IPS-NIHi11 (cell line): ENCODE measurements at regions not wholly inside any gene's neighbourhood (a gene's known extent, or its start where the extent isn't known, plus 50 kb on each side); places are given as distances from the start of the nearest gene placed in this dataset.
A peak's percentile ranks its signal among the peaks of the same experiment; 100 is the strongest.
"Not testable (repeated sequence)": the region's sequence is repeated elsewhere in the genome, so short reads cannot be mapped to it uniquely, and the experiment has no call there.

Experiments
- DNase-seq: peaks from one replicate; pipeline ENCODE4 v3.0.0; 2012; ENCODE audit warnings: mixed read lengths, low spot score

DNA sequence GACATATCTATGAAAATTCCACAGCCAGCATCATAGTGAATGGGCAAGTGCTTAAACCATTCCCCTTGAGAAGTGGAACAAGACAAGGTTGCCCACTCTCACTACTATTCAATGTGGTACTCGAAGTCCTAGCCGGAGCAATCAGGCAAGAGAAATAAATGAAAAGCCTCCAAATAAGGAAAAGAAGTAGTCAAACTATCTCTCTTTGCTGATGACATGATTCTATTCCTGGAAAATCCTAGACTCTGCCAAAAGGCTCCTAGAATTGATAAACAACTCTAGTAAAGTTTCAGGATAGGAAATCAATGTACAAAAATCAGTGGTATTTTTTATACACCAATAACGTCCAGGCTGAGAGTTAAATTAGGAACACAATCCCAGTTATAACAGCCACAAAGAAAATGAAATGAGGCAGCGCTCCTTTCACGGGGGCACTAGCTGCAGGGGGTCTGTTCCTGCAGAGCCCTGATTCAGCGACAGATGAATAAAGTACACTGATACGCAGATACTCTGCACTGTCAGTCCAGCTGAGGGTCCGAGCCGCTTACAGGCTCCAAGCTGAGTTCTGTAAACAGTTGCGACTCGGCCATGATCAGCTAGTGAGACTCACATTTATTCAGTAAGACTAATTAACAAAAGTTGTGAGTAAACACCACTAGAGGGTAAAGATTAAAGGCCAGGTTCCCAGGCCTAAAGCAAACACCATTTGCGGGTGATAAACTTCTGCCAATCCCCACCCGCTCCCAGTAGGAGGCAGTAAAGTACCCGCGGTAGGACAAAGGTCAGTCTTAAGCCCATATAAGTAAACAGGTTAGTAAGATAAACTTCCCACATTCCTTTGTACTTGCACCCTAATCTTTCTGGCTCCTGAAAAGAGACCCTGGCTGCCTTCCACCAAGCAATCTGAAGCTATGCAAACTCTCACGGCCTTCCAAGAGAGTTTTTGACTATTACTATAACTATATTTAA lies 290.6 kb upstream of the GRID2 start:
- DNase-seq: no peak

DNA sequence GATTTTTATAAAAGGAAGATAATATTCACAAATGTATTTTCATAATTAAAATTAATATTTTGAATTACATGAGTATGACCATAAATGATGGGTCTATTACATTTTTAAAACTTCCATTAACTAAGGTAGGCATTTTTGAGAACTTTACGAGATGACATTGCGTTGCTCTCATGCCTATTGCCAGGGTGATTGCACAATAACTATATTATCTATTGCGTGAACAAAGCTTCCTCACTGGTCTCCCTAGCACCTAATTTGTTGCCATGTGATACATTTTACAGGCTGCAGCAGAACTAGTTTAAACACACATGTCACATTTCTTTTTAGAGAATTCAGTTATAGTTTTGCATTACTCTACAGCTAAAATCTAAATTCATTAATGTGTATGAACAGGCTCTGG lies 289.7 kb upstream of the GRID2 start:
- DNase-seq: no peak

DNA sequence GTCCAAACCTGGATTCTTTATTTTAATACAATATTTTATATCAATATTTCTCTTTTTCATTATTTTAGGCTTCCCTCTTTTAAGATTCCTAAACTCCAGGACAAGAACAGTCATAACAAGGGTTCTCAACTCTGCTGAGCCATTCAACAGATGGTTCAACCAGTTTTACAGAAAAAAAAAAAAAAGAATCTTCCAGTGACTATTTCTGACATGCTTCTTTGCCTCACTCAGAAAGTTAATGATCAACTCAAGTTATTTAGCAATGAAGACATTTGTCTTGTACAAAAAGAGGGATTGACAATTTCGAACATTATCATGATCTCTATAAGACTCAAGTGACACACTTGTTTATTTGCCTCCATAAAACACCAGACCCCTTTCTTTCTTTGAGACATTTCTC lies 282.6 kb upstream of the GRID2 start:
- no peak for DNase-seq

DNA sequence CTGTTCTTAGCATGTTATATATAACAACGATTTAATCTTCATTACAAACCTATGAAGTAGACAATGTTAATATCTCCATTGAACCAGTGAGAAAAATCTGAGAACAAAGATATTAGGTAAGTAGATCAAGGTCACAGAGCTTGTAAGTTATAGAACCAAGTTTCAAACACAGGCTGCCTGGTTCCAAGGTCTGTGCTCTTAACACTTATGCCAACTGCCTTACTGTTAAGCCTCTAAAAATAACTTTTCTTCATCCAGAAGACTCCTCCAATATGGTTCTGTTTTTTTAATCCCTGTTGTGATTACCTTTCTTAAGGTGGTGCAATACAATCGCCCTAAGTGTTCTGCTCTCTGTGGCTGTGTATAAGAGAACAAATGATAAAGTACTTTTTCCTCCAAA lies 282.0 kb upstream of the GRID2 start:
- no peak for DNase-seq

DNA sequence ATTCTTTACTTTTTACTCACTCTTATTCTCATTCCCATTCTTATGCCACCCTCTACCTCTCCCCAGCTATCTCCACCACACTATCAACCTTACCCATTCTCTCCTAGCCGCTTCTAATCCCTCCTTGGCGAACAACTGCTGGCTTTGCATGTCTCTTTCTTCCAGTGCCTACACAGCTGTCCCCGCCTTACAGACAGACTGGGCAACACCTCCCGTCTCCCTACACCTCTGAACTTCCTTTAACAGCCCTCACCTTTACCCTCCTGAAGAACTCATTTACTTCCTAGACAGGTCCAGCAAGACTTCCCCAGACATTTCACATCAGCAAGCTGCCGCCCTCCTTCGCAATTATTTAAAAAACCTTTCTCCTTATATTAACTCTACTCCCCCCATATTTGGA lies 274.9 kb upstream of the GRID2 start:
- DNase-seq: not testable (repeated sequence)

DNA sequence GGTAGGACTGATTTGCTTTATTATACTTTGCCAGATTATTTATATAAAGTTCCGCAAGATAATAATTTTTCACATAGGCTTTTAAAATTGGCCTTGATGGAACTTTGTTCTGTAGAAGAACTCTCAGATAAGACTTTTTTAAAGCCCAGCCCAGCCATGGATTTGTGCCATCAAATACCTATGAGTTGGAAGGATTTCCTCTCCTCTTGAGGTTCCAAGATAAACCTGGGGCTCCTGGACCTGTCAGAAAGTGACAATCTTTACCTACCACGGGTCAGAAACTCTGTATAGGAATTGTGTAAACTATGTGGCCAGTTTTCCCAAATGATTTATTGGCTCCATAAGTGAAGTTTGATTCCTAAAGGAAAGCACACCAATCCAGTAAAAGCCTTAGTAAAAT lies 271.9 kb upstream of the GRID2 start:
- no peak for DNase-seq

DNA sequence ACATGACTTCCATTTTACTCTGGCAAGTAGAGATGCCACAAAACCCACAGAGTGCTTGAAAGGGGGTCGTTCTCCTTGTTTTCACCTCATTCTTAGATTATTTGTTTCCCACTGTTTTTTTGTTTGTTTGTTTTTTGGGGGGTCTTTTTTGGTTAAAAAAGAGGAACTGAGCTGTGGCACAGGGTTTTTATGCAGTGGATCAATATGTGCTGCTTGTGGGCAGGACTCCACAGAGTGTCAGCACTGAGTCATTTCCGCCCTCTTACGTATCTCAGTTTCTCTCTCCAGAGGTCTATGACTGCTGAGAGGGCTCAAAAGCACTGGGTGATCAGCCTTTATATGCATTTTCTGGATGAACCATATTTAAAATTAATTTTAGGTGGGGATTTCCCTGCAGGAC lies 268.1 kb upstream of the GRID2 start:
- no peak for DNase-seq

DNA sequence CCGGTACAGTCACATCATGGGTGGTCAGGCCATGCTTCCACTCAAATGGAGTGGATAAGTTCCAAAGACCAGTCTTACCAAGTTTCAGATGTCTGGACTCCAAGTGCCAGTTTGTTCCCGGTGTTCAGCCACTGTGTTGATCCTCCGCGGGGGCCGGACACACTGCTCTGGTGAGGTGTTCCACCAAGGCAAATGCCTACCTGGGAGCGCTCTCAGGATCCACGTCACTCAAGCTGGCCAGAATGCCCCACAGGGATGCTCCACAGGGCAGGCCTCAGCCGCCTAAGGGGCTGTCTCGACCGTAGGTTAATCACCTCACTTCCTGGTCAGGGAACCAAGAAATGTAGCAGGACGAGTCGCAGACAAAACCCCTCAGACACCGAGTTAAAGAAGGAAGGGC lies 258.0 kb upstream of the GRID2 start:
- no peak for DNase-seq

DNA sequence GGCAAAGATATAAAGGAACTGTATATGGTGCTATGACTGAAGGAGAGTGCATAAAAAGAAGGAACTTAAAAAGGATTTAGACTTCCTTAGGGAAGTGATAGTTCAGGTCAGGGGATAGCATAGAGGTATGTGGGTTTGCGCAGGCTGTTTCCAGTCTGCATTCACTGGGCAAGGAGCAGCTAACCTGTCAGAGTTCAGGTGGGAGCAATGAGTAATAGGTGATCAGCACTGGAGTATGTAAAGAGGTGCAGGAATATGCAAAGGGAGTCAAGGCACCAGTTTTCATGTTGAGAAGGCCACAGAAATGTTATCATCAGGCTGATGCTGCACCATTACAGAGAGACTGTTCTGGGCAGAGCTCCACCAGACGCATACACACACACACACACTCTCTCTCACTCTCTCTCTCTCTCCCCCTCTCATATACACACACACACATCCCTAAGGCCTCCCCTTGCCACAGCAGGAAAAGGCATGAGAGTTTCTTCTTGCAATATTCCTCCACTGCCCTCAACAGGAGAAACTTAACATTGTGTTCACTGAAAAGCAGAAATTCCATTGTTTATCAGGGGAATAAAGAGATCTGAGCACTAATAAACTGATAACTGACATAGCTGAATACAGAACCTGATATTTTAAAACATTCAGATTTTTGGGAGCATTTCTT lies 256.4 kb upstream of the GRID2 start:
- no peak for DNase-seq

DNA sequence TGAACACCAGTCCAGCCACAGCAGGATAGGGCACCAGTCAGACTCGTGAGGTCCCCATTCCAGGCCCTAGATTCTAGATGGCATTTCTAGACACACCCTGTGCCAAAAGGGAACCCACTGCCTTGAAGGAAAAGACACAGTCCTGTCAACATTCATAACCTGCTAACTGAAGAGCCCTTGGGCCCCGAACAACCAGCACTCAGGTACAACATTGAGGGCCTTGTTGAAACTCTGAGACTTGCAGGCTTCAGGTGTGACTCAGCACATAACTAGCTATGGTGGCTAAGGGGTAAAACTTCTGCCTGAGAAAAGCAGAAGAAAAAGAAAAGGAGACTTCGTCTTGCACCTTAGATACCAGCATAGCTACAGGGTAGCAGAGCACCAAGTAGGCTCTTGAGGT lies 252.9 kb upstream of the GRID2 start:
- DNase-seq: no peak

DNA sequence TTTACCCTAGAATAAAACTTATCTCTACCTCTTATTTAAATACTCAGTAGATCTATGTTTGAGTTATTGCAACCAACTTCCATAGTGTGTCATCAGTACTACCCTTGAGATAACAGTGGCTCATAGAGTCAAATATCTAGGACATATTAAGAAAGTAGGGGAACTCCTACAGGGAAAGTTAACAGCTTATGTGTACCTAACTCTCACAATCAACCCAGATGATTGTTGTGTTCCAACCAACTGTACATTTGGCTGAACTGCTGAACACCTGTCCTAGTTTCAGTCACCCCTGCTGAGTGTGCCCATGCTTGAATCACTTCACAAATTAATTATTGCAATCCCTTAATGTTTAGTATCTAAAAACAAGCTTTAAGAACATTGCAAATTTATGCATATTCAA lies 244.2 kb upstream of the GRID2 start:
- no peak for DNase-seq

DNA sequence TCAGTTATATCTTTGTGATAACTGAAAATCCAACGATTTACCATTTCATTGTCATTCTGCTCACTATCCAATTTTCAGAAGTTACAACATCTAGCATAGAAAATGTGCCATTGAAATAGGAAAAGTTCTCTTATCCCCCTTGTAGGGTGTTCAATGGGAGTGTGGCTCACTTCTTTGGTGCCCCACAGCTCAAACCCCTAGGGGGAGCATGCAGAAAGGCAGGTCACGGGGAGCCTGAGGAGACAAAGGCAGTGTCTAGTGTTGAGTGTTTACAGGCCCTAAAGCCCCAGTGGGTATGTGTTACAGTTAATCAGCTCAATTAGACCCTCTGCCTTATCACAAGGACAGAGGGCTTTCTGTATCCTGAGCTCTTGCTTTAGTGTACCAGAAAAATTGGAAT lies 243.4 kb upstream of the GRID2 start:
- DNase-seq: peak; percentile 9

DNA sequence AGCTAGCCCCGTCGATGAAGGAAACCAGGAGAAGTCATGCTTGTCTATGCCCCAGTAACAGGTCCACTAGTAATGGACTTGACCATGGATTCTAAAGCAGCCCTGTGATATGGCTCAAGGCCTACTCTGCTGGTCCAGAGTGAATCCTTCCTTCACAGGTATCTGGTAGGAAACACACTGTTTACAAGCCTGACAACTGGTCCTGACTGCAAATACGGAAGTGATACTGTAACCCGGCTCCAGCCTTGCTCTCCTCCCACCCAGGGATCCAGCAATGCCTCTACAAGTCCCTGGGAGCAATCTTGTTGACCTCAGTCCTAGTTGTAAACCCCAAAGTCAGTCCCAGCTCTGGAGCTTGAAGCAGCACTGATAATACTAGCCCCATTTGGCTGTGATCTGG lies 239.2 kb upstream of the GRID2 start:
- DNase-seq: no peak

DNA sequence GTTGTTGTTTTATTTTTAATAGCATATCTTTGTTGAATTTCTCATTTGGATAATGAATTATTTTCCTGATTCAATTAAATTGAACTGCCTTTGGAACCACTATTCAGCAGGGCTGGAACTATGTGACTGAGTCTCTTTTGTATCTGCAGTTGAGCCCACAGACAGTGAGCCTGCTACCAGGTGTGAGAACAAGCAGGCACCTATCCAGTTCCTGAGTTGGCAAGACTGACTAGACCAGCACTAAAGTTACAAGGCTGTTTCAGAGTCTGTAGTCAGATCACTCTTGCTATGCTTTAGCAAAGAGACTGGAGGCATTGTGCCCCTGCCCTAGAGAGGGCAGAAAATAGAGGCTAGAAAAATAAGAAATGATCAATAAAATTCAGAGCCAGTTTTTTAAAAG lies 237.3 kb upstream of the GRID2 start:
- no peak for DNase-seq

DNA sequence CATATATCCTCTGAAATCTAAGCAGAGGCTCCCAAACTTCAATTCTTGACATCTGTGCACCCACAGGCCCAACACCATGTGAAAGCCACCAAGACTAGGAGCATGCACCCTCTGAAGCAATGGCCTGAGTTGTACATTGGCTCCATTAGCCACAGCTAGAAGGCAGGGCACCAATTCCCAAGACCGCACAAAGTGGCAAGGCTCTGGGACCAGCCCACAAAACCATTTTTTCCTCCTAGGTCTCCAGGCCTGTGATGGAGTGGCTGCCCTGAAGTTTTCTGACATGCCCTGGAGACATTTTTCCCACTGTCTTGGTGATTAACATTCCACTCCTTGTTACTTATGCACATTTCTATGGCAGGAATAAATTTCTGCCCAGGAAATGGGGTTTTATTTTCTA lies 232.2 kb upstream of the GRID2 start:
- DNase-seq: no peak

DNA sequence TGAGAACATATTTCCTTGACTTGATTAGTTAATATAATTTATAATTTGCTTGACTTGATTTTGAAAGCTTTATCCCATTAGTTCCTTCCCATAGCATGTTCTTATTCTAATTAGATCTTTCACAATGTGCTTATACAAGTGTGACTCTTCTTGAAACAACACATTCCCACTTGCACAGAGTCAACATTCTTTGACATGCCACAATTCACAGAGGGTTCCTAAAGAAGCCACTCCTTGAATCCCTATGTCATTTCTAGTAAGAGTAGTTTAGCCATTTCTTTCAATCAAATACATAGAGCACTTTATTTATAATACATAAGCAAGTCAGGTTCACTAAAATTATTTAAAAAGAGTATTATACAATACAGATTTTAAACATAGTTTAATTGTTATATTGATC lies 228.9 kb upstream of the GRID2 start:
- no peak for DNase-seq

DNA sequence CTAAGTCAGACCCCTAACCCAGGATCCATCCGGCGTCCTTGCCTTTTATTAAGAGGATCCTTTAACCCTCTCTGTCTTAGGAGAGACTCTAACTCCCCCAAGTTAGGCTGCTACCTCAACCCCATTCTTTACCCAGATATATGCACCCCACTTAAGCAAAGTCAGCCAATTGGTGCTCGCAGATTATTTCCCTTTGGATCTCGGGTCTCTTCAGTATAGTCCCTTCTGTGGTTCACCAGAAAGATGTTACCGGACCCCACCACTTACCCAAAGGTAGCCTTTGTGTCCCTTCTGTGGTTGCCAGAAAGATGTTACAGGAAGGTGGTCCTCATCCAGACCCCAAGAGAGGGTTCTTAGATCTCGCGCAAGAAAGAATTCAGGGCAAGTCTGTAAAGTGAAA lies 212.9 kb upstream of the GRID2 start:
- DNase-seq: no peak

DNA sequence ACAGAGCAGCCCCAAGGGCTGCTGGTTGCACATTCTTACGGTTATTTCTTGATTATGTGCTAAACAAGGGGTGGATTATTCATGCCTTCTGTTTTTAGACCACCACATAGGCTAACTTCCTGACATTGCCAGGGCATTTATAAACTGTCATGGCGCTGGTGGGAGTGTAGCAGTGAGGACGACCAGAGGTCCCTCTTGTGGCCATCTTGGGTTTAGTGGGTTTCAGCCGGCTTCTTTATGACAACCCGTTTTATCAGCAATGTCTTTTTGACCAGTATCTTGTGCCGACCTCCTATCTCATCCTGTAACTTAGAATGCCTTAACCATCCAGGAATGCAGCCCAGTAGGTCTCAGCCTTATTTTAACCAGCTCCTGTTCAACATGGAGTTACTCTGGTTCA lies 212.4 kb upstream of the GRID2 start:
- DNase-seq: no peak

DNA sequence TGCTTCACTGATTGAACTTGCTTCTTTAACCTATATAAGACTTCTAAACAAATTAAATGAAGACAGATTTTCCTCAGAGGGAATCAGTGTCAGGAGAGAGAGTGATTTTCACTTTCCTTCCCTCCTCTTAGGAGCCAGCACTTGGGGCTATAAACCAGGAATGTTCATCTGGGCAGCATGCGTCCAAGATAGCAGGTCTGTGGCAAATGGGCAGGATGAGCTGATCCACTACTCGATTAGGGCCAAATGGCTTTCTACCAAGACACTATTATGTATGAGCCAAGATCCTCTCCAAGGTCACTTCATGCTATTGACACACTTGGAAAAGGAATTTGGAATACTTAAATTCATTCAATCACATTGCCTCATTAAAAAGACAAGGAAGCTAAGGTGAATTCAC lies 203.9 kb upstream of the GRID2 start:
- no peak for DNase-seq

DNA sequence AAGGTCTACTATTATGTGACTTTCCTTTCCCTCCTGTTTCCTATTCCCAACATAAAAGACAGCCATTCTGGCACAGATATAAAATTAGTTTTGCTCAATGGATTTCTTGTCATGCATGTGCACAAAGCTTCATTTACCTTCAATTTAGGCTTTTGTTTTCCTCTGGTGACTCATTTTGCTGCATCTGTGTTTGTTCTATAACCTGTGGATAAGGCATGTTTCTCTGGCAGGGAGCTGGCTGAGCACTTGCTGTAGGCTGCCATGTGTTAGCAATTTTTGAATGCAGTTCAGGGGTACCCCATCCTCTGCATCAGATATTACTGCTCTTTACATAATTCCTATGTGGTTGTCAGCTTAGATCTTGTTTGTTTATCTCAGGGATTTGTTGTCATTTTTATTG lies 202.8 kb upstream of the GRID2 start:
- no peak for DNase-seq

DNA sequence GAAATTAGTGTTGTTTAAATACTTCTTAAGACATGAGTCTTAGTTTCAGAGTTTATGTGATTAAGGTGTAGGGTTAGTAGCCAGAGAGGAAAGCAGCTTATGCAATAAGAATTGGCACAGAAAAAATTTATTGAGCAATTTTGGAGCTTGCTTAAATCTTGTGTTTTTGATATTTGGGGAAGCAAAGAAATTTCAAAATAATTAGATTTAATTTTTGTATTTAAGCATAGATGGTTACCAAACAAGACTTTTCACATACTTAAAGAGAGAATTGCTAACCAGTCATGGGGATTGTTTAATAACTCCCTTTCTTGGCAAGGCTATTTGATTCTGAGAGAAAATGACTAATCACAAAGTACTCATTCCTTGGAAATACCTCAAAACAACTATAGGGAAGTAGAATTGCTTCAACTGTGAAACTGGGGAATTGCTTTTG lies 202.0 kb upstream of the GRID2 start:
- no peak for DNase-seq

DNA sequence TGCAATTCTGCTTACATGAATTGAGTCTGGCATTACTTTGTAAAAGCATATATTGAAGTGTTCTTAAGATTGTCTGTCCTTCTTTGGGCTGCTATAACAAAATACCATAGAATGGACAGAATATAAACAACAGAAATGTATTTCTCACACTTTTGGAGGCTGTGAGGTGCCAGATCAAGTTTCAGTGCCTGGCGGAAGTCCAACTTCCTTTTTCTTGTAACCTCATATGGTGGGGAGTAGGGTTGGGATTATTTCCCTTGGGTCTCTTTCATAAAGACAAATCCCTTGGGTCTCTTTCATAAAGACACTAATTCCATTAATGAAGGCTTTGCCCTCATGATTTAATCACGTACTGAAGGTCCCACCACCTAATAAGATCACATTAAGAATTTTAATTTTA lies 199.3 kb upstream of the GRID2 start:
- no peak for DNase-seq

DNA sequence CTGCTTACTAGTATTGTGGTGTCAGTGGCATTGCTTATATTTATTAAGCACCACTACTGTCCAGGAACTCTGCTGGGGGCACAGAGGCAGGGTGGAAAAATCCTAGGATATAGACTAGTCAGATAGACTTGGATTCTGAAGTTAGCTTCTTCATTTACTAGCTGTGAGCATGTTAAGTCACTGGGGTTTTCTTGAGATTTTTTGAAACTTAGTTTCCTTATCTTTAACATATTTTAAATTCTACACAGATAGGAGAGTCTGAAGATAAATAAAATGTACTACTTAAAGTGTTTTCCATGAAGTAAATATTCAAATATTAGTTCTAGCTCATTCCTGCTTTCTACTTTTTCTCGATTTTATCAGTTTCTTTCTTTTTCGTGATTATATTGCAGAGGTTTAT lies 196.9 kb upstream of the GRID2 start:
- DNase-seq: no peak

DNA sequence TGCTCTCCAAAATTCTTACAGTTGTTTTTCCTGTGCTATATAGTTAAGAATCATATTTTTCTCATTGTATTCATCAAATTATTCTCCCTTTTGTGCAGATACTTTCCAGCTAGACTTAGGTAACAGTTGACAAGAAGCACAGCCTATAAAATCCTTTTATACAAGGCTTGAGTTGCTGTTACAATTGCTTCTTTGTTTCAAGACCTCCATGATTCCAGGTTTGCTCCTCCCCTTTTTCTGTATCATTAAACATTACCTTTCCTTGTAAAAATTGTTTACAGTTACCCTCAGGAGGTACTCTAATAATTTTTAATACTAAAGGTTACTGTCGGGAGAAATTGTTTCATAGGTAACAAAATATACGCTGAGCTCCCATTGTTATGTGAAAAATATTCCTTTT lies 192.3 kb upstream of the GRID2 start:
- no peak for DNase-seq
